ENCODE measurements at regions not wholly inside any gene's neighbourhood (a gene's known extent, or its start where the extent isn't known, plus 50 kb on each side); places are given as distances from the start of the nearest gene placed in this dataset.

DNA sequence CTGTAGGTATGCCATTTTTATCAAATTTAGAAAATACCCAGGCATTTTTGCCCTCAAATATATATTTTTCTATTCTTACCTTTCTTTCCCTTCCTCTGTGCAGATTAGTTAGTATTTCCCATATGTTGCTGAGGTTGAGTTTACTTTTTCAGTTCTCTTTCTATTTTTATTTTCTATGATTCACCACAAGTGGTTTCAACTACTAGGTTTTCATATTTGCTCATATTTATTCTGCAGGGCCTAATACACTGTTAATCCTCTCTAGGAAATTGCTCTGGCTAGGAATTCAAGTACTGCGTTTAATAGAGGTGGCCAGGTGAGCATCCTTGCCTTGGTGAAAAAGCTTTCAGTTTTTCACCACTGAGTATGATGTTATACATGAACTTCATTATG lies 1535.3 kb upstream of the PCDH10 start:
- Mint-ChIP-seq H3K4me1 (ENCODE audit: low read depth) (no peaks in the 10 kb centered on the region), H3K36me3 (ENCODE audit: low read depth) (no peaks in the 10 kb centered on the region), H3K9me3 (peaks cover 2% of the 10 kb centered on the region), H3K4me3 (no peak overlapping the region), H3K27ac (no peak overlapping the region), H3K27me3 (no peaks in the 10 kb centered on the region)
- Histone ChIP-seq H3K36me3 (ENCODE audit: insufficient read depth, low read length) (no peaks in the 10 kb centered on the region), H3K4me3 (ENCODE audit: low read length) (no peak overlapping the region), H3K27ac (ENCODE audit: low read depth in 1 of 2, low read length in 2 of 2) (no peak overlapping the region), H3K27me3 (ENCODE audit: control insufficient read depth in 1 of 2, insufficient read depth in 2 of 2, low read length in 2 of 2) (no peaks in the 10 kb centered on the region), H3K9me3 (ENCODE audit: control insufficient read depth in 1 of 2, insufficient read depth in 1 of 2, low read length in 2 of 2) (no peaks in the 10 kb centered on the region), H3K4me1 (ENCODE audit: insufficient read depth, low read length) (no peaks in the 10 kb centered on the region)
- ATAC-seq (ENCODE audit: poor library complexity) (no peak), DNase-seq (no peak)
- POLR2A ChIA-PET = no interaction called here
- intact Hi-C loops (cut with DNase I, micrococcal nuclease) = no loop called here
- TF ChIP-seq, protein P1, sequence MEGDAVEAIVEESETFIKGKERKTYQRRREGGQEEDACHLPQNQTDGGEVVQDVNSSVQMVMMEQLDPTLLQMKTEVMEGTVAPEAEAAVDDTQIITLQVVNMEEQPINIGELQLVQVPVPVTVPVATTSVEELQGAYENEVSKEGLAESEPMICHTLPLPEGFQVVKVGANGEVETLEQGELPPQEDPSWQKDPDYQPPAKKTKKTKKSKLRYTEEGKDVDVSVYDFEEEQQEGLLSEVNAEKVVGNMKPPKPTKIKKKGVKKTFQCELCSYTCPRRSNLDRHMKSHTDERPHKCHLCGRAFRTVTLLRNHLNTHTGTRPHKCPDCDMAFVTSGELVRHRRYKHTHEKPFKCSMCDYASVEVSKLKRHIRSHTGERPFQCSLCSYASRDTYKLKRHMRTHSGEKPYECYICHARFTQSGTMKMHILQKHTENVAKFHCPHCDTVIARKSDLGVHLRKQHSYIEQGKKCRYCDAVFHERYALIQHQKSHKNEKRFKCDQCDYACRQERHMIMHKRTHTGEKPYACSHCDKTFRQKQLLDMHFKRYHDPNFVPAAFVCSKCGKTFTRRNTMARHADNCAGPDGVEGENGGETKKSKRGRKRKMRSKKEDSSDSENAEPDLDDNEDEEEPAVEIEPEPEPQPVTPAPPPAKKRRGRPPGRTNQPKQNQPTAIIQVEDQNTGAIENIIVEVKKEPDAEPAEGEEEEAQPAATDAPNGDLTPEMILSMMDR (IDR thresholded peaks at IDR 0.05) = no peak
- CTCF ChIA-PET = no interaction called here

DNA sequence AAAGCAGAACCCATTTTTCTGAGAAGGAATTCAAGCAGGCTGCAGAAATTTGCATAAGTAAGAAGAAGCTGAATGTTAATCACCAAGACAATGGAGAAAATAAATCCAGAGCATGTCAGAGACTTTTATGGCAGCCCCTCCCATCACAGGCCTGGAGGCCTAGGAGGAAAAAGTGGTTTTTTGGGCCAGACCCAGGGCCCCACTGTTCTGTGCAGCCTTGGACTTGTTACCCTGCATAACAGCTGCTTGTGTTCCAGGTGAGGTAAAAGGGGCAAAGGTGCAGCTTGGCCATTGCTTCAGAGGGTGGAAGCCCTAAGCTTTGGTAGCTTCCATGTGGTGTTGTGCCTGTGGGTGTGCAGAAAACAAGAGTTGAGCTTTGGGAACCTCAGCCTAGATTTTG lies 1516.2 kb upstream of the PCDH10 start:
- Mint-ChIP-seq H3K36me3 (ENCODE audit: low read depth) (no peaks in the 10 kb centered on the region), H3K9me3 (peaks cover 11% of the 10 kb centered on the region), H3K4me1 (ENCODE audit: low read depth) (no peaks in the 10 kb centered on the region), H3K4me3 (no peak overlapping the region), H3K27me3 (no peaks in the 10 kb centered on the region), H3K27ac (no peak overlapping the region)
- intact Hi-C loops (cut with DNase I, micrococcal nuclease) = no loop called here
- TF ChIP-seq, protein P1 (IDR thresholded peaks at IDR 0.05) = no peak
- no peak for ATAC-seq (ENCODE audit: poor library complexity)
- Histone ChIP-seq H3K27ac (ENCODE audit: low read depth in 1 of 2, low read length in 2 of 2) (no peak overlapping the region), H3K4me3 (ENCODE audit: low read length) (no peak overlapping the region), H3K9me3 (ENCODE audit: control insufficient read depth in 1 of 2, insufficient read depth in 1 of 2, low read length in 2 of 2) (peaks cover 5 to 7% of the 10 kb centered on the region in 2 experiments), H3K4me1 (ENCODE audit: insufficient read depth, low read length) (no peaks in the 10 kb centered on the region), H3K36me3 (ENCODE audit: insufficient read depth, low read length) (no peaks in the 10 kb centered on the region), H3K27me3 (ENCODE audit: control insufficient read depth in 1 of 2, insufficient read depth in 2 of 2, low read length in 2 of 2) (no peaks in the 10 kb centered on the region)
- ChIA-PET POLR2A (no interaction called here), CTCF (no interaction called here)
- DNase-seq = no peak

DNA sequence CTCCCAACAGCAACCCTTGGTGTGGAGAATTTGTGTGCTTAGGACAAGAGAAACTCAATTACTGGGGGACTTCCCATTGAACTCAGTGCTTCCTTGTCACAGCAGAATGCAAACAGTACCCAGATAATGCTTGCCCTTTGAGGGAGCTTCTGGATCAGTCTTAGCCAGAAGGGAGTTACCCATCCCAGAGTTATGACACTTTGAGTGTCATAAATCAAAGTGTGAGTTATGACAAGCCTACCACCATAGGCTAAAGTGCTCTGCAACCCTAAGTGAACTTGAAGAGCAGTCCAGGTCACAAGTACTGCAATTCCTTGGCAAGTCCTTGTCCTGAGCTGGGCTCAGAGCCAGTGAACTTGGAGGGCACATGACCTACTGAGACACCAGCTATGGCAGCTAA lies 1513.9 kb upstream of the PCDH10 start:
- Mint-ChIP-seq H3K27me3 (no peaks in the 10 kb centered on the region), H3K9me3 (peaks cover 8% of the 10 kb centered on the region), H3K4me1 (ENCODE audit: low read depth) (no peaks in the 10 kb centered on the region), H3K4me3 (no peak overlapping the region), H3K36me3 (ENCODE audit: low read depth) (no peaks in the 10 kb centered on the region), H3K27ac (no peak overlapping the region)
- ATAC-seq (ENCODE audit: poor library complexity) = no peak
- Histone ChIP-seq H3K27me3 (ENCODE audit: control insufficient read depth in 1 of 2, insufficient read depth in 2 of 2, low read length in 2 of 2) (no peaks in the 10 kb centered on the region), H3K36me3 (ENCODE audit: insufficient read depth, low read length) (no peaks in the 10 kb centered on the region), H3K27ac (ENCODE audit: low read depth in 1 of 2, low read length in 2 of 2) (no peak overlapping the region), H3K4me1 (ENCODE audit: insufficient read depth, low read length) (no peaks in the 10 kb centered on the region), H3K4me3 (ENCODE audit: low read length) (no peak overlapping the region), H3K9me3 (ENCODE audit: control insufficient read depth in 1 of 2, insufficient read depth in 1 of 2, low read length in 2 of 2) (peaks cover 5 to 7% of the 10 kb centered on the region in 2 experiments)
- TF ChIP-seq, protein P1 (IDR thresholded peaks at IDR 0.05) = no peak
- ChIA-PET POLR2A (no interaction called here), CTCF (interaction anchor here (0.6 kb wide), 1 partner anchor 15 kb away, joined by 3 read pairs; no protein-coding TSS in a partner anchor)
- intact Hi-C loops (cut with DNase I, micrococcal nuclease) = no loop called here
- DNase-seq = no peak

Data from CD4-positive, alpha-beta T cell (primary cell).